ENCODE measurements at regions not wholly inside any gene's neighbourhood (a gene's known extent, or its start where the extent isn't known, plus 50 kb on each side); places are given as distances from the start of the nearest gene placed in this dataset.

- no peak for DNase-seq
Observed at GRCh38 chr10:33126742-33127141, 168.7 kb upstream of the ITGB1 start.

- peak; percentile 38 for DNase-seq
Observed at GRCh38 chr10:33125522-33126517, 167.8 kb upstream of the ITGB1 start.

- no peak for DNase-seq
Observed at GRCh38 chr10:33125111-33125510, 167.1 kb upstream of the ITGB1 start.

GRCh38 chr10:33123680-33124079, 165.7 kb upstream of the ITGB1 start:
- no peak for DNase-seq

GRCh38 chr10:33122014-33122809, 164.2 kb upstream of the ITGB1 start:
- no peak for DNase-seq

- DNase-seq, result no peak
Observed at GRCh38 chr10:33120700-33121099, 162.7 kb upstream of the ITGB1 start.

GRCh38 chr10:33120275-33120674, 162.2 kb upstream of the ITGB1 start:
- no peak for DNase-seq

GRCh38 chr10:33117816-33118215, 159.8 kb upstream of the ITGB1 start:
- DNase-seq, result peak; percentile 45

GRCh38 chr10:33117230-33117629, 159.2 kb upstream of the ITGB1 start:
- no peak for DNase-seq

- no peak for DNase-seq
Observed at GRCh38 chr10:33115738-33116719, 158.0 kb upstream of the ITGB1 start.

GRCh38 chr10:33114451-33114952, 156.5 kb upstream of the ITGB1 start:
- DNase-seq, result no peak

GRCh38 chr10:33113466-33113865, 155.4 kb upstream of the ITGB1 start:
- no peak for DNase-seq

- no peak for DNase-seq
Observed at GRCh38 chr10:33112831-33113455, 154.9 kb upstream of the ITGB1 start.

- no peak for DNase-seq
Observed at GRCh38 chr10:33111488-33112051, 153.5 kb upstream of the ITGB1 start.

- no peak for DNase-seq
Observed at GRCh38 chr10:33109788-33110469, 151.9 kb upstream of the ITGB1 start.

- DNase-seq, result no peak
Observed at GRCh38 chr10:33109384-33109783, 151.4 kb upstream of the ITGB1 start.

- no peak for DNase-seq
Observed at GRCh38 chr10:33107953-33108352, 149.9 kb upstream of the ITGB1 start.

GRCh38 chr10:33106767-33107166, 148.7 kb upstream of the ITGB1 start:
- no peak for DNase-seq

GRCh38 chr10:33103863-33104379, 145.9 kb upstream of the ITGB1 start:
- no peak for DNase-seq

GRCh38 chr10:33102071-33102470, 144.0 kb upstream of the ITGB1 start:
- DNase-seq, result no peak

- no peak for DNase-seq
Observed at GRCh38 chr10:33101392-33101787, 143.4 kb upstream of the ITGB1 start.

Measured in activated T-cell treated with anti-CD3 and anti-CD28 coated beads, Interleukin-2, amount 50 U/mL, for 1 hour (primary cell).